ENCODE measurements at regions not wholly inside any gene's neighbourhood (a gene's known extent, or its start where the extent isn't known, plus 50 kb on each side); places are given as distances from the start of the nearest gene placed in this dataset.
A peak's percentile ranks its signal among the peaks of the same experiment; 100 is the strongest.
"Not testable (repeated sequence)": the region's sequence is repeated elsewhere in the genome, so short reads cannot be mapped to it uniquely, and the experiment has no call there.

GRCh38 chr9:62858240-62858639 lies 1668.4 kb downstream of the SPATA31A7 start:
- not testable (repeated sequence) for H3K27me3 ChIP-seq (ENCODE audit: control insufficient read depth, insufficient read depth, low read length); H3K4me1 ChIP-seq; H3K27ac ChIP-seq; H3K36me3 ChIP-seq (ENCODE audit: control insufficient read depth, insufficient read depth, low read length); H3K4me2 ChIP-seq (ENCODE audit: low read length); H3K9ac ChIP-seq; H3K79me2 ChIP-seq; H2AFZ ChIP-seq; H3K4me3 ChIP-seq (ENCODE audit: low read depth, low read length); H3K9me3 ChIP-seq (ENCODE audit: control insufficient read depth, low read length)

- not testable (repeated sequence) for H3K36me3 ChIP-seq (ENCODE audit: control insufficient read depth, insufficient read depth, low read length); H3K79me2 ChIP-seq; H3K4me2 ChIP-seq (ENCODE audit: low read length); H3K4me3 ChIP-seq (ENCODE audit: low read depth, low read length); H2AFZ ChIP-seq; H3K9me3 ChIP-seq (ENCODE audit: control insufficient read depth, low read length); H3K27me3 ChIP-seq (ENCODE audit: control insufficient read depth, insufficient read depth, low read length); H3K4me1 ChIP-seq; H3K9ac ChIP-seq; H3K27ac ChIP-seq
Observed at GRCh38 chr9:62860939-62861860, 1671.4 kb downstream of the SPATA31A7 start.

GRCh38 chr9:62862180-62862579 lies 1672.3 kb downstream of the SPATA31A7 start:
- not testable (repeated sequence) for H3K4me3 ChIP-seq (ENCODE audit: low read depth, low read length); H3K9ac ChIP-seq; H3K79me2 ChIP-seq; H3K27me3 ChIP-seq (ENCODE audit: control insufficient read depth, insufficient read depth, low read length); H3K4me2 ChIP-seq (ENCODE audit: low read length); H3K27ac ChIP-seq; H3K36me3 ChIP-seq (ENCODE audit: control insufficient read depth, insufficient read depth, low read length); H3K9me3 ChIP-seq (ENCODE audit: control insufficient read depth, low read length); H3K4me1 ChIP-seq; H2AFZ ChIP-seq

DNA sequence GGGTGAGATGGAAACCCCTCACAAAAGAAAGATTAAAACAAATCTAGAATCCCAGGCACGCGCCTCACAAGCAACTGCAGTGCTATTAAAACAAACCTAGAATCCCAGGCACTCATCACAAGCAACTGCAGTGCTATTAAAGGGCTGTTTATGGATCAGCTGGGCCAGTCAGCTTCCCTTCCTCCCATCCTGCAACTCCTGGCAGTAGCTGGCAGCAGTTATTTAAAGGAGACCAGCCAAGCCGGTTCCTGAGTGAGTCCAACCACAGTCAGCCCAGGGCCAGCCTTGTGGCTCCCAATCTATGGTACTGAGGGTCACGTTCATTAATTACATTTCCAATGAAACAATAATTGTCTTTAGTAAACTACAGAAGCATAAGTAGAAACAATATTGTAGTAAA lies 1673.5 kb downstream of the SPATA31A7 start:
- H3K27me3 ChIP-seq (ENCODE audit: control insufficient read depth, insufficient read depth, low read length); H3K27ac ChIP-seq; H3K9me3 ChIP-seq (ENCODE audit: control insufficient read depth, low read length); H3K4me1 ChIP-seq; H3K79me2 ChIP-seq; H3K36me3 ChIP-seq (ENCODE audit: control insufficient read depth, insufficient read depth, low read length); H3K4me2 ChIP-seq (ENCODE audit: low read length); H3K9ac ChIP-seq; H3K4me3 ChIP-seq (ENCODE audit: low read depth, low read length): not testable (repeated sequence)
- peak overlapping the region; percentile 40 for H2AFZ ChIP-seq

- H2AFZ ChIP-seq; H3K36me3 ChIP-seq (ENCODE audit: control insufficient read depth, insufficient read depth, low read length); H3K27me3 ChIP-seq (ENCODE audit: control insufficient read depth, insufficient read depth, low read length); H3K79me2 ChIP-seq; H3K4me2 ChIP-seq (ENCODE audit: low read length); H3K4me3 ChIP-seq (ENCODE audit: low read depth, low read length); H3K4me1 ChIP-seq; H3K9me3 ChIP-seq (ENCODE audit: control insufficient read depth, low read length); H3K9ac ChIP-seq; H3K27ac ChIP-seq: not testable (repeated sequence)
Observed at GRCh38 chr9:62863867-62864266, 1674.0 kb downstream of the SPATA31A7 start.

DNA sequence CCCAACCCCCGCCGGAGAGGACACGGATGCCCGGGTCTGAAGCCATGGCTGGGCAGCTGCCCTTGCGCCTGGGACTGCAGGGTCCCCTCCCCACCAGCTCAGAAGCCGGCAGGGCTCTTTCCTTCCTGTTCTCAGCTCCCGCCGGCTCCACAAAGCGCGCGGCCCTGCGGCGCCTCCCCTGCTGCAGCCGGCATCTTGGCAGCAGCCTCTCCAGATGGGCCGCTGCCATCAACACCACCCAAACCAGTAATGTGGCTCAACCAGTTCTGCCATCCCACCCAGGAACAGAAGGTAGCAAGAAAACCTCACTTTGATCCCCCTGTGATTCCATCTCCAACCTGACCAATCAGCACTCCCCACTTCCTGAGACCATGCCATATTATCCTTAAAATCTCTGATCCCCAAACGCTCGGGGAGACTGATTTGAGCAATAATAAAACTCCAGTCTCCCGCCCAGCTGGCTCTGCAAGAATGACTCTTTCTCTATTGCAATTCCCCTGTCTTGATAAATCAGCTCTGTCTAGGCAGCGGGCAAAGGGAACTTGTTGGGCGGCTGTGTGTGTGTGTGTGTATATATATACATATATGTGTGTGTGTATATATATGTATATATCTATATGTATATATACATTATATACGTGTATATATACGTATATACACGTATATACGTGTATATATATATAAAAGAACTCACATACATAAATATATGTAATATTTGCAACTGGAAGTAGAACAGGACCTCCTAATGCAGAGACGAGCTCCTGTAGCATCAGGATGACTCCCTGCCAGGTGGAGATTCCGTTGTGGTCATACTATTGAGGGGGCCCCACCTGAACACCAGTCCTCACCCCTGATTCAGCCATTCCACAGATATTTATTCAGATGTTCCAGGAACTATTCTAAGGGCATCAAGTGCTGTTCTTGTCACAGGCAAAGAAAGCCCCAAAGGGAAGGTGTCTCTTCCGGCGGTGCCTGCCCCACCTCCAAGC lies 1674.9 kb downstream of the SPATA31A7 start:
- peak overlapping the region; percentile 80 for H2AFZ ChIP-seq
- not testable (repeated sequence) for H3K4me3 ChIP-seq (ENCODE audit: low read depth, low read length); H3K4me2 ChIP-seq (ENCODE audit: low read length); H3K27ac ChIP-seq; H3K79me2 ChIP-seq; H3K4me1 ChIP-seq; H3K9ac ChIP-seq; H3K9me3 ChIP-seq (ENCODE audit: control insufficient read depth, low read length); H3K36me3 ChIP-seq (ENCODE audit: control insufficient read depth, insufficient read depth, low read length); H3K27me3 ChIP-seq (ENCODE audit: control insufficient read depth, insufficient read depth, low read length)

GRCh38 chr9:62869061-62869460 lies 1679.2 kb downstream of the SPATA31A7 start:
- not testable (repeated sequence) for H3K4me3 ChIP-seq (ENCODE audit: low read depth, low read length); H3K79me2 ChIP-seq; H3K9ac ChIP-seq; H3K36me3 ChIP-seq (ENCODE audit: control insufficient read depth, insufficient read depth, low read length); H2AFZ ChIP-seq; H3K27ac ChIP-seq; H3K4me1 ChIP-seq; H3K9me3 ChIP-seq (ENCODE audit: control insufficient read depth, low read length); H3K4me2 ChIP-seq (ENCODE audit: low read length); H3K27me3 ChIP-seq (ENCODE audit: control insufficient read depth, insufficient read depth, low read length)

GRCh38 chr9:62871765-62872164 lies 1681.9 kb downstream of the SPATA31A7 start:
- not testable (repeated sequence) for H3K9me3 ChIP-seq (ENCODE audit: control insufficient read depth, low read length); H3K4me3 ChIP-seq (ENCODE audit: low read depth, low read length); H3K36me3 ChIP-seq (ENCODE audit: control insufficient read depth, insufficient read depth, low read length); H3K4me2 ChIP-seq (ENCODE audit: low read length); H3K9ac ChIP-seq; H3K27ac ChIP-seq; H2AFZ ChIP-seq; H3K4me1 ChIP-seq; H3K79me2 ChIP-seq; H3K27me3 ChIP-seq (ENCODE audit: control insufficient read depth, insufficient read depth, low read length)

DNA sequence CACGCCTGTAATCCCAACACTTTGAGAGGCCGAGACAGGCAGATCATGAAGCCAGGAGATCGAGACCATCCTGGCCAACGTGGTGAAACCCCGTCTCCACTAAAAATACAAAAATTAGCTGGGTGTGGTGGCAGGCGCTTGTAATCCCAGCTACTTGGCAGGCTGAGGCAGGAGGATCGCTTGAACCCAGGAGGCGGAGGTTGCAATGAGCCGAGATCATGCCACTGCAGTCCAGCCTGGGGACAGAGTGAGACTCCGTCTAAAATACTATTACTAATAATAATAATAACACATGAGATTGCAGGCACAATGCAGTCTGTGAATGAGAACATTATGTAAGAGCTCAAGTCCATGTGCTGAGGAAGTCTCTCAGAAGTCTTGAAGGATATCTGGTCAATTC lies 1684.4 kb downstream of the SPATA31A7 start:
- not testable (repeated sequence) for H3K4me2 ChIP-seq (ENCODE audit: low read length); H3K36me3 ChIP-seq (ENCODE audit: control insufficient read depth, insufficient read depth, low read length); H3K4me1 ChIP-seq; H3K4me3 ChIP-seq (ENCODE audit: low read depth, low read length); H3K27me3 ChIP-seq (ENCODE audit: control insufficient read depth, insufficient read depth, low read length); H3K27ac ChIP-seq; H3K9me3 ChIP-seq (ENCODE audit: control insufficient read depth, low read length); H3K79me2 ChIP-seq; H2AFZ ChIP-seq; H3K9ac ChIP-seq

GRCh38 chr9:62874745-62875599 lies 1685.1 kb downstream of the SPATA31A7 start:
- H3K79me2 ChIP-seq; H3K9ac ChIP-seq; H3K4me3 ChIP-seq (ENCODE audit: low read depth, low read length); H3K36me3 ChIP-seq (ENCODE audit: control insufficient read depth, insufficient read depth, low read length); H2AFZ ChIP-seq; H3K4me2 ChIP-seq (ENCODE audit: low read length); H3K27me3 ChIP-seq (ENCODE audit: control insufficient read depth, insufficient read depth, low read length); H3K9me3 ChIP-seq (ENCODE audit: control insufficient read depth, low read length); H3K27ac ChIP-seq; H3K4me1 ChIP-seq: not testable (repeated sequence)

Measured in parathyroid adenoma (tissue), 2 donors.